Renal pelvis (tissue), 1 donor: ENCODE measurements at regions not wholly inside any gene's neighbourhood (a gene's known extent, or its start where the extent isn't known, plus 50 kb on each side); places are given as distances from the start of the nearest gene placed in this dataset.

Experiments used
- DNase-seq: peaks from one replicate; pipeline ENCODE4 v3.0.0-alpha.2; 2013

DNA sequence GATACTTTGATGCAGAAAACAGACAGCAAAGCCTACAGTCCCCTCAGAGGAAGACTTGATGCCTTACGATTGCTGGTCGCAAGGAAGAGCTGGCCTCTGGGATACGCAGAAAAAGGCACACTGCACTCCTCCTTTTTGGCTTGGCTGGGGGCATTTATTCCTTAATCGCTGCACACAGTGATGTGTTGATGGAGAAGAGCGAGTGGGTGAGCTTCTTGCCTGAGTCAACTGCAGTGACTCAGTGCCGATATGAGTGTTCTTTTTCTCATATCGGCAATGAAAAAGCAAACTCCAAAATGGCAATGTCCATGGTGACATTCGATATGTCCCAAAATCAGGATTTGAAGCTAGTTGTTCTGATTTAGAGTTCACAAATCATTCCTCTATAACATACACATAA, 794.8 kb downstream of the HACE1 start:
- DNase-seq, result no peak

GRCh38 chr6:104050455-104050854, 809.3 kb downstream of the HACE1 start:
- DNase-seq, result no peak

DNA sequence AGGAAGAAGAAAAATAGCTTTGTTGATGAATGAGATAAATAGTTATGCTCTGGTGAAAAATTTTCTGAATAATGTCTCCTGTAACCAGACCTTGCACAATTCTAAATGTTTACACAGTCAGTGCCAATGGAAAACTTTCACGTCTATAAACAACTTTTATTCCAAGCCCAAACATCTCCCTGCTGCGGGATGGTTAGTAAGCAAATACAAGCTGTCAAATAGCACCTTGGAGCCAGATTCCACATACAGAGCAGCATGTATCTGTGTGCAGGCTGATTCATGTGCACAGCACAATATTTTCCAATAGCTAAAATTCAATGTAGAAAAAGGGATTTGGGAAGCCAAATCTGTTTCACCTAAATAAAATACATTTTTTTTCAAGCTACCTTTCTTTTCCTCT, 813.3 kb downstream of the HACE1 start:
- no peak for DNase-seq

DNA sequence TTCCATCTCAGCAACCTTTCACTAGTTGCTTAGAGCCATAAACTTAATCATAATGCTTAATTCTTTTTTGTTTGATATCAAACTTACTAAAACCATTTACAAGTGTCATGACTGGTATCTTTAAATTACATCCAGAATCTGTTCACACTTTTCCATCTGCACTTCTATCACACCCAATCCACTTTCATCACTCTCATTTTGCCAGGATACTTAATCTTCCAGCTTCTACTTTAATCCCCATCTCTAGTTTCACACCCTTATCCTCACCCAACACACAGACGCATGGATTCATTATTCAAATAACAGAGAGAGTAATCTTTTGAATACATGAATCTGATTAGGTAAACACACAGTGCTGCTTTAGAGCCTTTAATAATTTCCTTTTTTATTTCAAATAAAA, 828.4 kb downstream of the HACE1 start:
- DNase-seq, result no peak

- DNase-seq, result no peak
Measured at GRCh38 chr6:104022126-104022525, 837.6 kb downstream of the HACE1 start.

GRCh38 chr6:104019075-104019753, 840.5 kb downstream of the HACE1 start:
- DNase-seq, result no peak

GRCh38 chr6:104017410-104018381, 842.0 kb downstream of the HACE1 start:
- DNase-seq, result no peak

DNA sequence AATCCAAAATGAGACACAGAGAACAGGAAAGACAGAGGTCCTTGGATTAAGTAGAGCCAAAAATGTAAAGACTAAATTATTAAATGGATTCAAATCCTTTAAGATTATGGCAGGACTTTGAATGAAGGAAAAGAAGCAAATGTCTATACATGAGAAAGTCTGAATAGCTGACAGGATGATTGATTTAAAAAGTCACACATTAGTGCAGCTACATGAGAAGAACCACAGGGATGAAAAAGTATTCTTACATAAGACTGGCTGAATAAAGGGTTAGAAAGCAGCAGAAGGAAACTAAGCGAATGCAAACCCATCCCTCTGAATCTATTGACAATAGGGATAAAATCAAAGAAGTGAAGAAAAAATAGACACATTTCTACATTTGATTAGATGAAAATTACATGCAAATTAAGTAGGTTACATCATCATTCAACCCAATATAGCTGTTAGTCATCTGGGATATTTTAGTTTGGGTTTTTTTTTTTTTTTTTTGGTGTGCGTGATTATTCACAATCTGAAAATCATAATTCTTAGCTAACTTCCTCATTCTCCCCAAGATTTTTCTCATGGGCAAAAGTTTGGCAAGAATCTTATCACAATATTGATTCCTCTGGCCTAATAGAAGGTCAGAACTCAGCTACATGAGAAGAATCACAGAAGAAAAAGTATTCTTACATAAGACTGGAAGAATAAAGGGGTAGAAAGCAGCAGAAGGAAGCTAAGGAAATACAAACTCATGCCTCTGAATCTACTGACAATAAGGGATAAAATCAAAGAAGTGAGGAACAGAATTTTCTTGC, 845.4 kb downstream of the HACE1 start:
- no peak for DNase-seq

GRCh38 chr6:104013312-104013971, 846.3 kb downstream of the HACE1 start:
- DNase-seq, result no peak

- DNase-seq, result no peak
Measured at GRCh38 chr6:104010897-104011296, 848.8 kb downstream of the HACE1 start.

- no peak for DNase-seq
Measured at GRCh38 chr6:104003803-104004516, 855.8 kb downstream of the HACE1 start.

DNA sequence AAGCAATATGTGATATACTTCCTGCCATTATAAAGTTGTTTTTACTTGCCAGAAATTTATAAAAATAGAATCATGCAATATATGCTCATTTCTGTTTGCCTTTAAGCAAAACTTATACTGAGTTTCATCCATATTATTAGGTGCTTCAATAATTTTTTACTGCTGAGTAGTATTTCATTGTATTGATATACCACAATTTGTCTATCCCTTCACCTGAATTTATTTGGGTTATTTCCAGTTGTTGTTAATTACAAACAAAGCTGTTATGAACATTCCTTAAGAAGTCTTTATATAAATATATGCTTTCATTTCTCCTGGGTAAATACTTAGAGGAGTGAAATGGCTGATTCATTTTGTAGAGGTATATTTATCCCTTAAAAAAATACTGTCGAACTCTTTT, 864.1 kb downstream of the HACE1 start:
- DNase-seq, result no peak

GRCh38 chr6:103983860-103984259, 875.9 kb downstream of the HACE1 start:
- DNase-seq, result no peak

DNA sequence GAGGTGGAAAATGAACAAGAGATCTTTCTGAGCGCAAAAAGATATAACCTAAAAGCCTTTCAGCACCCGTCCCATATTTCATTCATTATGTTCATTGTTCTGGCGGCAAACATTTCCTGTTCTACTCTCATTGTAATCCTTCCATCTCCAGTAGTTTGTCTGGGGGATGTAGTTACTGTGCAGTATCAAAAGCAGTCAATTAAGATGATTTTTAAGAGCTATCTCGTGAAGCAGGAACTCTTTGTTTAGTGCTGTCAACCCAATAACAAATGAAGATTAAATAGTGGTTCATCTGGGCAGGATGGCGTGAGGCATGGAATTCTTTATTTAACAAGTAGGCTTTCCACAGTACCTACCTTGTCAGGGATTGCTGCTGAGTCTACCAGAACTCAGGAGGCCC, 876.7 kb downstream of the HACE1 start:
- no peak for DNase-seq

GRCh38 chr6:103982574-103982973, 877.1 kb downstream of the HACE1 start:
- DNase-seq, result no peak

DNA sequence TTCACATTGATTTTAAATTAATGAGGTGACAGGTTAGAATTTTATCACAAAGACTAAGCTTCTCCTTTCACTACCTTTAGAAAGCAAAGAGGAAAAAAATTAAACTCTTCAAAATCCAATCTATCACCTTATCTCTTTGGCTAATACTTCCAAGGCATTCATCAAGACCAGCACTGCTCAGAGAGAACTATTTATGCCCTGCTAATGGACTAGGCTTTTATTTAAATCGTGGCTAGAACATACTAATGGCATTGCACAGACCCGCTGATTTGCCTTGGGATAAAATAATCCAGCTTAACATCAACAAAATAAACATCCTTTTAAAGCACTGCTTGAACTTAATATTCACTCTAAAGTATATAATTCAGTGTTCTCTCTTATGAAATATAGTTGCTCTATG, 880.4 kb downstream of the HACE1 start:
- DNase-seq, result no peak

DNA sequence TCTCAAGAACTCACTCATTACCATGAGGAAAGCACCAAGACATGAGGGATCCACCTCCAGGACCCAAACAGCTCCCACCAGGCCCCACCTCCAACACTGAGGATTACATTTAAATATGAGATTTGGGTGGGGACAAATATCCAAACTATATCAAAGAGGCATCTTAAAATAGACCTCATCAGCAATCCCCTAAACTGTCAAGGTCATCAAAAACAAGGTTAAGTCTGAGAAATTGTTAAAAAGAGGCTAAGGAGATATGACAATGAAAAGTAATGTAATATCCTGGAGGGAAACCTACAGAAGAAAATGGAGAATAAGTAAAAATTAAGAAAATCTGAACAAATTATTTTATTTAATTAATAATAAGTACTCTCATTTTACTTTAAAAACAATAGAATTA, 922.3 kb downstream of the HACE1 start:
- DNase-seq, result no peak

GRCh38 chr6:103925317-103925716, 934.4 kb downstream of the HACE1 start:
- DNase-seq, result peak; percentile 2

DNA sequence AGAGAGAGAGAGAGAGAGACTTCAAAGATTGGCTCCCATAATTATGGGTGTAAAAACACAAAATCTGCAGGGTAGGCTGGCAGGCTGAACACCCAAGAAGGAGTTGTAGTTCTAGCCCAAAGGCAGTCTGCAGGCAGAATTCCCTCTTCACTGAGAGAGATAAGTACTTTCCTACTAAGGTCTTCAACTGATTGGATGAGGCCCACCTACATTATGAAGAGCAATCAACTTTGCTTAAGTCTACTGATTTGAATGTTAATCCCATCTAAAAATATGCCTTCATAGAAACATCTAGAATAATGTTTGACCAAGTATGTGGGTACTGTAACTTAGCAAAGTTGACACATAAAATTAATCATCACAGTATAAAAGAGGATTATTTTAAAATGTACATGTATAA, 949.7 kb downstream of the HACE1 start:
- no peak for DNase-seq

GRCh38 chr6:103908898-103909297, 950.8 kb downstream of the HACE1 start:
- no peak for DNase-seq

- DNase-seq, result no peak
Measured at GRCh38 chr6:103895136-103895535, 964.6 kb downstream of the HACE1 start.
